ENCODE measurements at regions not wholly inside any gene's neighbourhood (a gene's known extent, or its start where the extent isn't known, plus 50 kb on each side); places are given as distances from the start of the nearest gene placed in this dataset.
"Not testable (repeated sequence)": the region's sequence is repeated elsewhere in the genome, so short reads cannot be mapped to it uniquely, and the experiment has no call there.

DNA sequence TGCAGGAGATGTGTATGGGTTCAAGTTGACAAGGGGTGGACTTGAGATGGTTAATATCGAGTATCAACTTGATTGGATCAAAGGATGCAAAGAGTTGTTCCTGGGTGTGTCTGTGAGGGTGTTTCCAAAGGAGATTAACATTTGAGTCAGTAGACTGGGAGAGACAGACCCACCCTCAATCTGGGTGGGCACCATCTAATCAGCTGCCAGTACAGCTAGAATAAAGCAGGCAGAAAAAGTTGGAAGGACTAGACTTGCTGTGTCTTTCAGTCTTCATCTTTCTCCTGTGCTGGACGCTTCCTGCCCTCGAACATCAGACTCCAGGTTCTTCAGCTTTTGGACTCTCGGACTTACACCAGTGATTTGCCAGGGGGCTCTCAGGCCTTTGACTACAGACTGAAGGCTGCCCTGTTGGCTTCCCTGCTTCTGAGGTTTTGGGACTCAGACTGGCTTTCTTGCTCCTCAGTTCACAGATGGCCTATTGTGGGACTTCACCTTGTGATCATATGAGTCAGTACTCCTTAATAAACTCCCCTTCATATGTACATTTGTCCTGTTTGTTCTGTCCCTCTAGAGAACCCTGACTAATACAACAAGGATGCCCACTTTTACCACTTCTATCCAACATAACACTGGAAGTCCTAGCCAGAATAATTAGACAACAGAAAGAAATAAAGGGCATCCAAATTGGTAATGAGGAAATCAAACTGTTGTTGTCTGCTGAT lies 62.7 kb upstream of the KRAS start:
- DNase-seq (ENCODE audit: low read depth in 1 of 2, low spot score in 1 of 2); H3K27ac ChIP-seq (replicated peaks): not testable (repeated sequence)

DNA sequence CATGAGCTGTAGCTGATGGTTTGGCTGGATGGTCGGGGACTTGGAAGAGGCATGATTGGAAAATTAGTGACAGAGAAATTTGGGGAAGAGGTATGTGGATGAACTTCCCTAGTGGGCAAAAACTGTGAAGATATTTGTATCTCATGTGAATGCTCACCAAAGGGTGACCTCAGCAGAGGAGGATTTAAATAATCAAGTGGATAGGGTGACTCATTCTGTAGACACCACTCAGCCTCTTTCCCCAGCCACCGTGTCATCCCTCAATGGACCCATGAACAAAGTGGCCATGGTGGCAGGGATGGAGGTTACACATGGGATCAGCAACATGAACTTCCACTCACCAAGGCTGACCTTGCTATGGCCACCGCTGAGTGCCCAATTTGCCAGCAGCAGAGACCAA lies 60.8 kb upstream of the KRAS start:
- H3K4me3 ChIP-seq (replicated peaks; ENCODE audit: insufficient read depth, low read length): no peak overlapping the region
- TF ChIP-seq, protein P1, sequence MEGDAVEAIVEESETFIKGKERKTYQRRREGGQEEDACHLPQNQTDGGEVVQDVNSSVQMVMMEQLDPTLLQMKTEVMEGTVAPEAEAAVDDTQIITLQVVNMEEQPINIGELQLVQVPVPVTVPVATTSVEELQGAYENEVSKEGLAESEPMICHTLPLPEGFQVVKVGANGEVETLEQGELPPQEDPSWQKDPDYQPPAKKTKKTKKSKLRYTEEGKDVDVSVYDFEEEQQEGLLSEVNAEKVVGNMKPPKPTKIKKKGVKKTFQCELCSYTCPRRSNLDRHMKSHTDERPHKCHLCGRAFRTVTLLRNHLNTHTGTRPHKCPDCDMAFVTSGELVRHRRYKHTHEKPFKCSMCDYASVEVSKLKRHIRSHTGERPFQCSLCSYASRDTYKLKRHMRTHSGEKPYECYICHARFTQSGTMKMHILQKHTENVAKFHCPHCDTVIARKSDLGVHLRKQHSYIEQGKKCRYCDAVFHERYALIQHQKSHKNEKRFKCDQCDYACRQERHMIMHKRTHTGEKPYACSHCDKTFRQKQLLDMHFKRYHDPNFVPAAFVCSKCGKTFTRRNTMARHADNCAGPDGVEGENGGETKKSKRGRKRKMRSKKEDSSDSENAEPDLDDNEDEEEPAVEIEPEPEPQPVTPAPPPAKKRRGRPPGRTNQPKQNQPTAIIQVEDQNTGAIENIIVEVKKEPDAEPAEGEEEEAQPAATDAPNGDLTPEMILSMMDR (IDR thresholded peaks at IDR 0.05; ENCODE audit: insufficient read depth, low read length): no peak
- TF ChIP-seq POLR2AphosphoS5 (IDR thresholded peaks at IDR 0.05; ENCODE audit: low read depth): no peak
- TF ChIP-seq GABPA (IDR thresholded peaks at IDR 0.05; ENCODE audit: low read depth): no peak
- TF ChIP-seq, protein P2, sequence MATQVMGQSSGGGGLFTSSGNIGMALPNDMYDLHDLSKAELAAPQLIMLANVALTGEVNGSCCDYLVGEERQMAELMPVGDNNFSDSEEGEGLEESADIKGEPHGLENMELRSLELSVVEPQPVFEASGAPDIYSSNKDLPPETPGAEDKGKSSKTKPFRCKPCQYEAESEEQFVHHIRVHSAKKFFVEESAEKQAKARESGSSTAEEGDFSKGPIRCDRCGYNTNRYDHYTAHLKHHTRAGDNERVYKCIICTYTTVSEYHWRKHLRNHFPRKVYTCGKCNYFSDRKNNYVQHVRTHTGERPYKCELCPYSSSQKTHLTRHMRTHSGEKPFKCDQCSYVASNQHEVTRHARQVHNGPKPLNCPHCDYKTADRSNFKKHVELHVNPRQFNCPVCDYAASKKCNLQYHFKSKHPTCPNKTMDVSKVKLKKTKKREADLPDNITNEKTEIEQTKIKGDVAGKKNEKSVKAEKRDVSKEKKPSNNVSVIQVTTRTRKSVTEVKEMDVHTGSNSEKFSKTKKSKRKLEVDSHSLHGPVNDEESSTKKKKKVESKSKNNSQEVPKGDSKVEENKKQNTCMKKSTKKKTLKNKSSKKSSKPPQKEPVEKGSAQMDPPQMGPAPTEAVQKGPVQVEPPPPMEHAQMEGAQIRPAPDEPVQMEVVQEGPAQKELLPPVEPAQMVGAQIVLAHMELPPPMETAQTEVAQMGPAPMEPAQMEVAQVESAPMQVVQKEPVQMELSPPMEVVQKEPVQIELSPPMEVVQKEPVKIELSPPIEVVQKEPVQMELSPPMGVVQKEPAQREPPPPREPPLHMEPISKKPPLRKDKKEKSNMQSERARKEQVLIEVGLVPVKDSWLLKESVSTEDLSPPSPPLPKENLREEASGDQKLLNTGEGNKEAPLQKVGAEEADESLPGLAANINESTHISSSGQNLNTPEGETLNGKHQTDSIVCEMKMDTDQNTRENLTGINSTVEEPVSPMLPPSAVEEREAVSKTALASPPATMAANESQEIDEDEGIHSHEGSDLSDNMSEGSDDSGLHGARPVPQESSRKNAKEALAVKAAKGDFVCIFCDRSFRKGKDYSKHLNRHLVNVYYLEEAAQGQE (IDR thresholded peaks at IDR 0.05; ENCODE audit: insufficient replicate concordance, low read depth): no peak
- TF ChIP-seq SPI1 (IDR thresholded peaks at IDR 0.05; ENCODE audit: borderline replicate concordance, low read depth): no peak
- H3K27me3 ChIP-seq (ENCODE audit: insufficient read depth, poor library complexity, severe bottlenecking): no peaks in the 10 kb centered on the region
- no peak overlapping the region for H3K27ac ChIP-seq (replicated peaks)
- DNase-seq (ENCODE audit: low read depth in 1 of 2, low spot score in 1 of 2): no peak

More for the DNA sequence above, 62.7 kb upstream of the KRAS start:
- not testable (repeated sequence) for H3K27me3 ChIP-seq (ENCODE audit: insufficient read depth, poor library complexity, severe bottlenecking); H3K4me3 ChIP-seq (replicated peaks; ENCODE audit: insufficient read depth, low read length)

- H3K4me3 ChIP-seq (replicated peaks; ENCODE audit: insufficient read depth, low read length); DNase-seq (ENCODE audit: low read depth in 1 of 2, low spot score in 1 of 2); H3K27me3 ChIP-seq (ENCODE audit: insufficient read depth, poor library complexity, severe bottlenecking); H3K27ac ChIP-seq (replicated peaks): not testable (repeated sequence)
Measured at GRCh38 chr12:25310071-25310470, 59.3 kb upstream of the KRAS start.

GRCh38 chr12:25308756-25309155 lies 58.0 kb upstream of the KRAS start:
- DNase-seq (ENCODE audit: low read depth in 1 of 2, low spot score in 1 of 2): no peak
- H3K27me3 ChIP-seq (ENCODE audit: insufficient read depth, poor library complexity, severe bottlenecking): no peaks in the 10 kb centered on the region
- H3K27ac ChIP-seq (replicated peaks): no peak overlapping the region
- no peak overlapping the region for H3K4me3 ChIP-seq (replicated peaks; ENCODE audit: insufficient read depth, low read length)
- no peak for TF ChIP-seq POLR2AphosphoS5 (IDR thresholded peaks at IDR 0.05; ENCODE audit: low read depth)
- TF ChIP-seq, protein P1 (IDR thresholded peaks at IDR 0.05; ENCODE audit: insufficient read depth, low read length): no peak
- no peak for TF ChIP-seq GABPA (IDR thresholded peaks at IDR 0.05; ENCODE audit: low read depth)
- no peak for TF ChIP-seq SPI1 (IDR thresholded peaks at IDR 0.05; ENCODE audit: borderline replicate concordance, low read depth)
- TF ChIP-seq, protein P2 (IDR thresholded peaks at IDR 0.05; ENCODE audit: insufficient replicate concordance, low read depth): no peak

DNA sequence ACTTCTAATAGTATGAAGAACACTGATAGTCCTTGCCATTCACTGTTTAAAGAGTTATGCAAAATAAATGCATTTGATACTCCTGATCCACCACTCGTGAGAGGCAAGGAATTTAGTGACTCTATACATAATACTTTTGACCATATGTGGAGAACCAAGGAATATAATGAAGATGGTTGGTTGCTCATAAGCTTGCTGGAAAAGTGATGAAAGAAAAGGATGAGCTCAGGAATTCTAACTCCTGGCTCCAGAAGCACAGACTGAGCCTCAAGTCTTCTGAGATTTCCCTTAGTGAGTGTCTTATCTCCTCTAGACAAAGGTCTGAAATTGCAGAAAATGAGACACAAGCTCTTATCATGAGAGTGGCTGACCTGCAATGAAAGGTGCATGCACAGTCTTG lies 57.1 kb upstream of the KRAS start:
- H3K27me3 ChIP-seq (ENCODE audit: insufficient read depth, poor library complexity, severe bottlenecking): no peaks in the 10 kb centered on the region
- H3K27ac ChIP-seq (replicated peaks): no peak overlapping the region
- DNase-seq (ENCODE audit: low read depth in 1 of 2, low spot score in 1 of 2): no peak
- H3K4me3 ChIP-seq (replicated peaks; ENCODE audit: insufficient read depth, low read length): no peak overlapping the region
- no peak for TF ChIP-seq GABPA (IDR thresholded peaks at IDR 0.05; ENCODE audit: low read depth)
- no peak for TF ChIP-seq POLR2AphosphoS5 (IDR thresholded peaks at IDR 0.05; ENCODE audit: low read depth)
- TF ChIP-seq SPI1 (IDR thresholded peaks at IDR 0.05; ENCODE audit: borderline replicate concordance, low read depth): no peak
- TF ChIP-seq, protein P1 (IDR thresholded peaks at IDR 0.05; ENCODE audit: insufficient read depth, low read length): no peak
- TF ChIP-seq, protein P2 (IDR thresholded peaks at IDR 0.05; ENCODE audit: insufficient replicate concordance, low read depth): no peak

Measured in HL-60 (cell line).